Uterus (tissue), 2 donors: ENCODE measurements at regions not wholly inside any gene's neighbourhood (a gene's known extent, or its start where the extent isn't known, plus 50 kb on each side); places are given as distances from the start of the nearest gene placed in this dataset.

Experiments used
- CTCF ChIP-seq, 4 experiments: fragments of 200-600 bp in 2 of 4; fragments of 450-650 bp in 2 of 4; sonication (generic) in 2 of 4; IDR thresholded peaks; one replicate each; pipeline ENCODE4 v1.5.1; 2016 to 2019; ENCODE audit warnings: antibody characterized with exemption in 4 of 4, mild to moderate bottlenecking in 2 of 4, moderate library complexity in 1 of 4
- POLR2A ChIP-seq, 2 donors: fragments of 450-650 bp; IDR thresholded peaks; one replicate each; pipeline ENCODE4 v1.6.1; 2016; ENCODE audit warnings: antibody characterized with exemption in 2 of 2, mild to moderate bottlenecking in 1 of 2, moderate library complexity in 1 of 2

GRCh38 chr10:23824822-23825221 is 384.1 kb upstream of the KIAA1217 start:
- TF ChIP-seq CTCF (IDR thresholded peaks at IDR 0.05) (no peak), POLR2A (IDR thresholded peaks at IDR 0.05) (no peak)
